ENCODE measurements at regions not wholly inside any gene's neighbourhood (a gene's known extent, or its start where the extent isn't known, plus 50 kb on each side); places are given as distances from the start of the nearest gene placed in this dataset.

- TF ChIP-seq CTCF (IDR thresholded peaks at IDR 0.05; ENCODE audit: low read depth, low read length) (no peak), POLR2A (IDR thresholded peaks at IDR 0.05; ENCODE audit: extremely low read depth, insufficient read length) (no peak), MYC (IDR thresholded peaks at IDR 0.05; ENCODE audit: low read depth, low read length) (no peak)
- TF ChIP-seq, protein P1, sequence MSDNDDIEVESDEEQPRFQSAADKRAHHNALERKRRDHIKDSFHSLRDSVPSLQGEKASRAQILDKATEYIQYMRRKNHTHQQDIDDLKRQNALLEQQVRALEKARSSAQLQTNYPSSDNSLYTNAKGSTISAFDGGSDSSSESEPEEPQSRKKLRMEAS (IDR thresholded peaks at IDR 0.05; ENCODE audit: low read depth, low read length), result no peak
These were observed 143.9 kb downstream of the PDGFRA start for GRCh38 chr4:54372951-54373350.

All from NB4 (cell line).